Endothelial cell of umbilical vein (primary cell): ENCODE measurements at regions not wholly inside any gene's neighbourhood (a gene's known extent, or its start where the extent isn't known, plus 50 kb on each side); places are given as distances from the start of the nearest gene placed in this dataset.

Experiments
- BruUV-seq: library from RNA; stranded (reverse); fragments of 400-500 nt; replicated peaks from 2 replicates; lab custom pipeline; 2021; lab: Mats Ljungman, UMichigan
- CTCF ChIA-PET: fragments of 300-600, 350-600 bp; sonication (Branson Sonifier 250); formaldehyde crosslinking; loops from one replicate; lab custom pipeline; 2021; ENCODE audit warnings: antibody characterized with exemption, inconsistent platforms; lab: Charles Lee
- POLR2A ChIA-PET: fragments of 300-600, 350-600 bp; sonication (Branson Sonifier 250); formaldehyde crosslinking; loops from one replicate; lab custom pipeline; 2021; ENCODE audit warnings: antibody characterized with exemption, inconsistent platforms; lab: Charles Lee
- DNase-seq: peaks from one replicate; pipeline ENCODE4 v3.0.0-alpha.2; 2011; ENCODE audit warnings: low read depth, low spot score
- FAIRE-seq: peaks from 2 replicates; lab custom pipeline; 2011; peaks lifted over from hg19 to GRCh38; lab: Jason Lieb, UNC
- H2AFZ ChIP-seq: 2 replicates; pipeline ENCODE4 v1.6.0; 2012; ENCODE audit warnings: low read depth, low read length, control low read depth, inconsistent platforms
- H3K27ac ChIP-seq: 2 replicates; pipeline ENCODE4 v1.5.1; 2011; ENCODE audit warnings: low read depth, mild to moderate bottlenecking, control low read depth, low read length, moderate library complexity; ENCODE audit not compliant: insufficient read depth
- H3K27me3 ChIP-seq, 2 experiments: 2 replicates each; pipeline versions ENCODE4 v1.6.0 to v1.6.1; 2011; ENCODE audit warnings: low read length in 2 of 2, mixed read lengths in 1 of 2; ENCODE audit not compliant: control insufficient read depth in 2 of 2, insufficient read depth in 2 of 2
- H3K36me3 ChIP-seq, 2 experiments: 2 replicates in 1 of 2; 3 replicates in 1 of 2; pipeline ENCODE4 v1.5.1; 2011; ENCODE audit warnings: low read length in 2 of 2, mild to moderate bottlenecking in 1 of 2, moderate library complexity in 1 of 2; ENCODE audit not compliant: control insufficient read depth in 2 of 2, insufficient read depth in 2 of 2; ENCODE audit errors: extremely low read depth in 1 of 2
- H3K4me1 ChIP-seq: 3 replicates; pipeline ENCODE4 v1.5.1; 2011; ENCODE audit warnings: mild to moderate bottlenecking, low read length; ENCODE audit not compliant: control insufficient read depth, insufficient read depth; ENCODE audit errors: extremely low read depth
- H3K4me2 ChIP-seq: 2 replicates; pipeline ENCODE4 v1.6.1; 2011; ENCODE audit warnings: low read length, control low read depth, mixed read lengths; ENCODE audit not compliant: insufficient read depth
- H3K4me3 ChIP-seq, 3 experiments: fragments of 200-600 bp in 1 of 3; sonication (generic), shearing (Covaris generic) in 1 of 3; replicated peaks in 1 of 3; 2 replicates each; pipeline ENCODE4 v1.5.1; 2011 to 2016; ENCODE audit warnings: control low read depth in 3 of 3, low read length in 3 of 3, mild to moderate bottlenecking in 2 of 3, inconsistent platforms in 1 of 3, low read depth in 1 of 3, moderate library complexity in 1 of 3; ENCODE audit not compliant: insufficient read depth in 1 of 3
- H3K79me2 ChIP-seq: 2 replicates; pipeline ENCODE4 v1.6.0; 2012; ENCODE audit warnings: low read length, inconsistent platforms; ENCODE audit not compliant: control insufficient read depth, insufficient read depth
- H3K9ac ChIP-seq: replicated peaks from 2 replicates; pipeline ENCODE3; 2011; ENCODE audit warnings: low read length, control low read depth; ENCODE audit not compliant: insufficient read depth; ENCODE audit errors: extremely low read depth
- H3K9me1 ChIP-seq: replicated peaks from 3 replicates; pipeline ENCODE4 v1.6.0; 2011; ENCODE audit warnings: mild to moderate bottlenecking, low read length; ENCODE audit not compliant: control insufficient read depth, insufficient read depth; ENCODE audit errors: extremely low read depth
- H3K9me3 ChIP-seq: replicated peaks from 2 replicates; pipeline ENCODE4 v1.5.1; 2012; ENCODE audit warnings: low read length, inconsistent platforms; ENCODE audit not compliant: control insufficient read depth, insufficient read depth
- H4K20me1 ChIP-seq: replicated peaks from 2 replicates; pipeline ENCODE3; 2011; ENCODE audit warnings: mild to moderate bottlenecking, low read length; ENCODE audit not compliant: control insufficient read depth, insufficient read depth; ENCODE audit errors: extremely low read depth
- EZH2 ChIP-seq: IDR thresholded peaks from 2 replicates; pipeline ENCODE4 v1.6.1; 2012; ENCODE audit warnings: borderline replicate concordance, low read depth, mild to moderate bottlenecking, moderate library complexity, low read length, inconsistent platforms; ENCODE audit not compliant: severe bottlenecking
- FOS ChIP-seq: IDR thresholded peaks from 2 replicates; pipeline ENCODE4 v1.6.1; 2011; ENCODE audit warnings: mild to moderate bottlenecking, low read length, moderate library complexity, borderline replicate concordance; ENCODE audit not compliant: insufficient read depth
- GATA2 ChIP-seq: IDR thresholded peaks from 2 replicates; pipeline ENCODE4 v1.7.0; 2011; ENCODE audit warnings: low read depth, mild to moderate bottlenecking, moderate library complexity, mixed read lengths, low read length; ENCODE audit not compliant: insufficient read length, insufficient read depth
- JUN ChIP-seq: IDR thresholded peaks from 2 replicates; pipeline ENCODE4 v1.6.1; 2011; ENCODE audit warnings: borderline replicate concordance, low read depth; ENCODE audit not compliant: insufficient read length, insufficient read depth
- MYC ChIP-seq: IDR thresholded peaks from one replicate; pipeline ENCODE4 v1.6.1; 2011; ENCODE audit warnings: mild to moderate bottlenecking, low read depth, low read length
- POLR2A ChIP-seq: IDR thresholded peaks from 2 replicates; pipeline ENCODE4 v1.6.1; 2012; ENCODE audit warnings: low read depth, mild to moderate bottlenecking, control low read depth, low read length
- POLR2AphosphoS5 ChIP-seq: IDR thresholded peaks from 2 replicates; pipeline ENCODE4 v1.6.1; 2012; ENCODE audit warnings: low read depth, mild to moderate bottlenecking, control low read depth, low read length, moderate library complexity; ENCODE audit not compliant: insufficient read depth
- dilution Hi-C: fragments of 300-500 bp; cut with MboI; formaldehyde crosslinking; loops from one replicate; pipeline ENCODE4 v1.15.0; 2019; ENCODE audit warnings: low sequenced_read_pairs; ENCODE audit not compliant: extremely low pct_ligation_motif_present
- intact Hi-C: fragments of 100-400 bp; cut with micrococcal nuclease; formaldehyde crosslinking; loops from one replicate; pipeline ENCODE4 v1.10.0; 2022
- TF ChIP-seq, protein P1 (sequence below), 2 donors: IDR thresholded peaks; 1 replicate in 1 of 2; 2 replicates in 1 of 2; pipeline ENCODE4 v1.5.1; 2011; ENCODE audit warnings: low read length in 2 of 2, mild to moderate bottlenecking in 2 of 2, moderate library complexity in 2 of 2, control low read depth in 1 of 2, inconsistent platforms in 1 of 2, low read depth in 1 of 2; ENCODE audit not compliant: insufficient read depth in 1 of 2; ENCODE audit errors: extremely low read depth in 1 of 2
- TF ChIP-seq, protein P2 (sequence below): IDR thresholded peaks from 2 replicates; pipeline ENCODE4 v1.6.1; 2011; ENCODE audit not compliant: insufficient read depth, insufficient read length

DNA sequence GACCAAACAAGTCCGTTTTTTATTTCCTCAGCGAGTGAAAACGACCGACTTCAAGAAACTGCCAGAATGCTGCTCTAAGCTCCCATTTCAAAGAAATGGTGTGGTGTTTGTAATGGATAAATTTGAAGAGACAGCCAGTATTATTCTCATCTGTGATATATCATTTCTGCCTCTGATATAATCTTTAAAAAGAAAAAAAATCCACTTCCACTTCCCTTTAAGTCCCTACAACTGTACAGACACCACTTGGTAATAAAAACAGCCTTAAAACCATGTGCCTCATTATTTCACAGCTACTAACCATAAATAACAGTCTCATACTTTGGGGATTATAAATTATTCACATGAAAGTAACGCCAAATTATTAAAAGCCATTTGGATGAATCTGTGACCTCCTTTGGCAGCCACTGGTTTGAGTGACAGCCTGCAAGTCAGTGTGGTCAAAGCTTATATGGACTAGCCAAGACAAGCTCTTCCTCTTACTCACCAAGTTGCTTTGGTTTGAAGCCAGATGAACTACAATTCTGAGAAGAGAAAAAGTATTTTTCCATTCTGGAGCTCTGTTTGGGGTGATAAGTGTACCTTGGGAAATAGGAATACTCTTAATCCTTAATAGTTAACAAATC is 168.0 kb downstream of the SHOX2 start:
- POLR2A ChIA-PET = no interaction called here
- H3K9ac ChIP-seq = no peak overlapping the region
- no peak overlapping the region for H3K27ac ChIP-seq
- H2AFZ ChIP-seq = no peak overlapping the region
- no peak overlapping the region for H3K4me2 ChIP-seq
- no peaks in the 10 kb centered on the region for H3K9me3 ChIP-seq
- intact Hi-C loops (no loop called here), dilution Hi-C loops (no loop called here)
- no TSS peak for BruUV-seq
- no peaks in the 10 kb centered on the region for H3K79me2 ChIP-seq
- DNase-seq (no peak), FAIRE-seq (no peak)
- H3K9me1 ChIP-seq = no peaks in the 10 kb centered on the region
- CTCF ChIA-PET = interaction anchor here (1.9 kb wide), 1 partner anchor 15 kb away, joined by 4 read pairs; no protein-coding TSS in a partner anchor
- H3K4me1 ChIP-seq = no peaks in the 10 kb centered on the region
- TF ChIP-seq EZH2 (no peak), GATA2 (no peak), JUN (no peak), FOS (no peak), POLR2AphosphoS5 (no peak), MYC (no peak), POLR2A (no peak)
- TF ChIP-seq, protein P1, sequence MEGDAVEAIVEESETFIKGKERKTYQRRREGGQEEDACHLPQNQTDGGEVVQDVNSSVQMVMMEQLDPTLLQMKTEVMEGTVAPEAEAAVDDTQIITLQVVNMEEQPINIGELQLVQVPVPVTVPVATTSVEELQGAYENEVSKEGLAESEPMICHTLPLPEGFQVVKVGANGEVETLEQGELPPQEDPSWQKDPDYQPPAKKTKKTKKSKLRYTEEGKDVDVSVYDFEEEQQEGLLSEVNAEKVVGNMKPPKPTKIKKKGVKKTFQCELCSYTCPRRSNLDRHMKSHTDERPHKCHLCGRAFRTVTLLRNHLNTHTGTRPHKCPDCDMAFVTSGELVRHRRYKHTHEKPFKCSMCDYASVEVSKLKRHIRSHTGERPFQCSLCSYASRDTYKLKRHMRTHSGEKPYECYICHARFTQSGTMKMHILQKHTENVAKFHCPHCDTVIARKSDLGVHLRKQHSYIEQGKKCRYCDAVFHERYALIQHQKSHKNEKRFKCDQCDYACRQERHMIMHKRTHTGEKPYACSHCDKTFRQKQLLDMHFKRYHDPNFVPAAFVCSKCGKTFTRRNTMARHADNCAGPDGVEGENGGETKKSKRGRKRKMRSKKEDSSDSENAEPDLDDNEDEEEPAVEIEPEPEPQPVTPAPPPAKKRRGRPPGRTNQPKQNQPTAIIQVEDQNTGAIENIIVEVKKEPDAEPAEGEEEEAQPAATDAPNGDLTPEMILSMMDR (IDR thresholded peaks at IDR 0.05; ENCODE audit: extremely low read depth in 1 of 2, insufficient read depth in 1 of 2, low read depth in 1 of 2, low read length in 2 of 2) = no peak
- TF ChIP-seq, protein P2, sequence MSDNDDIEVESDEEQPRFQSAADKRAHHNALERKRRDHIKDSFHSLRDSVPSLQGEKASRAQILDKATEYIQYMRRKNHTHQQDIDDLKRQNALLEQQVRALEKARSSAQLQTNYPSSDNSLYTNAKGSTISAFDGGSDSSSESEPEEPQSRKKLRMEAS = no peak
- no peaks in the 10 kb centered on the region for H3K36me3 ChIP-seq
- no peaks in the 10 kb centered on the region for H4K20me1 ChIP-seq
- H3K4me3 ChIP-seq = no peak overlapping the region
- H3K27me3 ChIP-seq = no peaks in the 10 kb centered on the region
